ENCODE measurements at regions not wholly inside any gene's neighbourhood (a gene's known extent, or its start where the extent isn't known, plus 50 kb on each side); places are given as distances from the start of the nearest gene placed in this dataset.

GRCh38 chr3:44114142-44114541, 127.5 kb upstream of the TOPAZ1 start:
- H3K4me3 ChIP-seq = no peak overlapping the region
- TF ChIP-seq CTCF (IDR thresholded peaks at IDR 0.05) = peak; percentile 38
- H3K27ac ChIP-seq = no peak overlapping the region
- H3K36me3 ChIP-seq = no peaks in the 10 kb centered on the region
- DNase-seq (no peak), ATAC-seq (peak in 1 of 2 donors; percentile 38)
- no peaks in the 10 kb centered on the region for H3K4me1 ChIP-seq
- no peaks in the 10 kb centered on the region for H3K27me3 ChIP-seq (ENCODE audit: low read depth)
- H3K9me3 ChIP-seq = no peaks in the 10 kb centered on the region
- intact Hi-C loops (cut with DNase I) = no loop called here

- ATAC-seq (peak; percentile 51 to 79), DNase-seq (no peak)
- Histone ChIP-seq H3K27ac (peak overlapping the region; percentile 33), H3K4me3 (no peak overlapping the region), H3K9me3 (no peaks in the 10 kb centered on the region), H3K4me1 (no peaks in the 10 kb centered on the region), H3K27me3 (ENCODE audit: low read depth) (no peaks in the 10 kb centered on the region), H3K36me3 (no peaks in the 10 kb centered on the region)
- intact Hi-C loops (cut with DNase I) = no loop called here
- no peak for TF ChIP-seq CTCF (IDR thresholded peaks at IDR 0.05)
Observed at GRCh38 chr3:44117239-44117638, 124.4 kb upstream of the TOPAZ1 start.

- Histone ChIP-seq H3K9me3 (no peaks in the 10 kb centered on the region), H3K4me3 (no peak overlapping the region), H3K27ac (peak overlapping the region; percentile 33), H3K4me1 (no peaks in the 10 kb centered on the region), H3K27me3 (ENCODE audit: low read depth) (no peaks in the 10 kb centered on the region), H3K36me3 (no peaks in the 10 kb centered on the region)
- no peak for TF ChIP-seq CTCF (IDR thresholded peaks at IDR 0.05)
- ATAC-seq = peak; percentile 25 to 31
- intact Hi-C loops (cut with DNase I) = no loop called here
- no peak for DNase-seq
Observed at GRCh38 chr3:44117736-44118135, 124.0 kb upstream of the TOPAZ1 start.

GRCh38 chr3:44120721-44121582, 120.7 kb upstream of the TOPAZ1 start:
- H3K4me3 ChIP-seq = no peak overlapping the region
- DNase-seq (no peak), ATAC-seq (no peak)
- no peaks in the 10 kb centered on the region for H3K9me3 ChIP-seq
- intact Hi-C loops (cut with DNase I) = no loop called here
- H3K27me3 ChIP-seq (ENCODE audit: low read depth) = no peaks in the 10 kb centered on the region
- no peak overlapping the region for H3K27ac ChIP-seq
- no peaks in the 10 kb centered on the region for H3K36me3 ChIP-seq
- TF ChIP-seq CTCF (IDR thresholded peaks at IDR 0.05) = no peak
- no peaks in the 10 kb centered on the region for H3K4me1 ChIP-seq

- H3K4me1 ChIP-seq = no peaks in the 10 kb centered on the region
- no peak for TF ChIP-seq CTCF (IDR thresholded peaks at IDR 0.05)
- no peaks in the 10 kb centered on the region for H3K27me3 ChIP-seq (ENCODE audit: low read depth)
- ATAC-seq (no peak), DNase-seq (no peak)
- H3K9me3 ChIP-seq = no peaks in the 10 kb centered on the region
- H3K36me3 ChIP-seq = no peaks in the 10 kb centered on the region
- H3K27ac ChIP-seq = no peak overlapping the region
- intact Hi-C loops (cut with DNase I) = no loop called here
- no peak overlapping the region for H3K4me3 ChIP-seq
Observed at GRCh38 chr3:44125246-44125645, 116.4 kb upstream of the TOPAZ1 start.

Data from lower lobe of right lung (tissue), 2 donors.